HG03097 (cell line): ENCODE measurements at regions not wholly inside any gene's neighbourhood (a gene's known extent, or its start where the extent isn't known, plus 50 kb on each side); places are given as distances from the start of the nearest gene placed in this dataset.
"Not testable (repeated sequence)": the region's sequence is repeated elsewhere in the genome, so short reads cannot be mapped to it uniquely, and the experiment has no call there.

Experiments
- ATAC-seq: cut with Tn5 transposase; IDR thresholded peaks from one replicate; pipeline ENCODE4 v1.9.1; 2021; ENCODE audit not compliant: unreplicated experiment, low FRiP score

DNA sequence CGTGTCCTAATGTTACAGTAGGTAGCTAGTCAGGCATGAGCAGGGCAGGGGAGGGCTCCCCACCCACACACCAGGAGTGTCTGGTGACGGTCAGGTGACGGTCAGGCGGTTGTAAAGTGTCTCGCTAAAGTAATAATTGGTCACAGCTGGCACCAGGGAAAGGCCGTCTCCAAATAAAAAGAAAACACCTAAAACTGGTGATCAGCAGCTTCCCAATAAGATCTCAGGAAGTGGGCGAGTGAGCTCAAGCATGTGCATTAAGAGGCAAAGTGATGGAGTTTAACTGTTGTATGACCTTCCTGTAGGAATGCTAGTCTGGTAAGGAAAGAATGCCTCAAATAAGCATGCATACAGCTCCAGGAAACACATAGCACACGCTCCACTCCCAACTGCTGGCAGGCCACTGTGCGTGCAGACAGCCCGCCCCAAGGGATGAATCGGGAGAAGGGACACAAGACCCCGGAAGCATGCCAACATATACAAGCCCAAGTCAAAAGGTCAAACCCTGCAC, 177.1 kb downstream of the RNF144A start:
- ATAC-seq: no peak

GRCh38 chr2:7096726-7097352, 179.6 kb downstream of the RNF144A start:
- no peak for ATAC-seq

- peak; percentile 84 for ATAC-seq
These were observed 180.2 kb downstream of the RNF144A start for GRCh38 chr2:7097353-7097895.

DNA sequence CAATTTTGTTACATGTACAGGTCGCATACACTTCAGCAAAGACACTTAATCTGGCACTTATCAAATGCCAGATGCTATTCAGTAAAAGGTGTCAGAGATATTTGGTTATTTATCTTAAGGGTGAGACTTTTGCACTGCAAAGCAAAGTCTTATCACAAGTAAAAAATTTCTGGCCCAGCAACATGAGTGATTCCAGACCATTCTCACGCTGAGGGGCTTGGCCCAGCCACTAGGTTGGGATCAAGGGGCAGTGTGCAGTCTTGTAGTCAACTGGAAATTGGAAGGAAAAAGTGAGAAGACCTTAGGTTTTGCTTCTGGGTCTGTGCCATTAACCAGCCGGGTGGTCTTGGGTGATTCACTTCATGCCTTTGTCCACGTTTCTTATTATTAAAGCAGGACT, 181.6 kb downstream of the RNF144A start:
- no peak for ATAC-seq

- not testable (repeated sequence) for ATAC-seq
These were observed 182.5 kb downstream of the RNF144A start for GRCh38 chr2:7099687-7100086.

DNA sequence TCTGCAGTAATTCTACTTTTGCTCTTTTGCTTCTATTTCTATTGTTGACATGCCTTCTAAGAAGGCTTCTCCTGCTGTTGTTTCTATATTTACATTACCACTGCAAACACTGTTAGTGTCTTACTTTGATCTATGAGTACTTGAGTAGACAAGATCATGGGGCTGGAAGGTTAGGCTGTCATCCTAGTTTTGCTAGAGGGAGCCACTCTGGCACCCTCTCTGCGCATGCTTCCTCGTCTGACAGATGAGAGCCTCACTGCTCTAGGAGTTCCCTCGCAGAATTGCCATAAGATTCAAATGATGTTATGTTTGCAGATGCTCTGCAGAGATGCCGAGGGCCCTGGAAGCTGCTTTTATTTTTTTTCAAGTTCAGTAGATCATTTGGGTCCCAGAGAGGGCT, 185.6 kb downstream of the RNF144A start:
- ATAC-seq: no peak

DNA sequence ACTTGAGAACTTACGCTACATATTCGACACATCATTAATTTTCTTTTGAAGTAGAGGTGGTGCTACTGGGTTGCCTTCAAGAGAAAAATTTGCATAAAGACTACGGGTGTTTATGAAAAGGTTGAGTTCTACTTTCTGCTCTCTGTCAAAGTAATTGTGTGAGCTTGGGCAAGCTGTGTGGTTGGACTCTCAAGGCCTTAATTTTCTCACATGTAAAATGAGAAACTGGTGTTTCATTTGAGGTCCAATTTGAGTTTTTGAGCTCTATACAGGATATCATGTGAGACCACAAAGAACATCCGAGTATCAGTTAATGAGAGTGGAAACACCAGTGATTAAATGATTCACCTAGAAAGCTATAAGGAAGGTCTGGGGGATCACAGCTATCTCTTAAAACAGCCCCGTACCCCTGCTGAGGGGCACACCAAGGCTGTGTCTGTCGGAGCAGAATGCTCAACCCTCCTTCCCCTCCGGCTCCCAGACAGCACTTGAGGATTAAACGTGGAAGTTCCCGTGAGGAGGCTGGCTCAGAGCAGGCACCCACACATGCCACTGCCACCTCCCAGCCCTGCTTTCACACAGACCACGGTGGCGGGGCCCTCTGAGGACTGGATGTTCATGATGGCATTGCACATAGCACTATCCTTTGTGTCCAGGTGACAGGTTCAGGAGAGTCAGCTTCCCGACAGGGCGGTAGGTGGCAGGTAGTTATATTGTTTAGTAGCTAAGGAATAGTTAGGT, 191.8 kb downstream of the RNF144A start:
- ATAC-seq: no peak

DNA sequence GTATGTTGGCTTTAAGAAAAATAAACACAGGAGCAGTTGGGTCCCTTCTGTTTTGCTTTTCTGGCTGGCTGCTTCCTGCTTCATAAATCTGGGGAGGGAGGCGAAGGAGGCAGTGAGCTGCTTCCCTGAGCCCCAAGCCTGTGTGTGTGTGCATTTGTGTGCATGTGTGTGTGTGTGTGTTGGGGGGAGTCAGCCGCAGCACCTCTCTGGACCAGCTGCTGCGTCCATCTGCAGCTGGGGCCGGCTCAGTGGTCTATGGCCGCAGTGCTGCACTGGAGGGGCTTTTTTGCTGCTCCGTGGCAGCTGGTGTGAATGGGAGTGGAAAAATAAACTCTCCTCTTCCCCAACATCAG, 192.3 kb downstream of the RNF144A start:
- no peak for ATAC-seq

DNA sequence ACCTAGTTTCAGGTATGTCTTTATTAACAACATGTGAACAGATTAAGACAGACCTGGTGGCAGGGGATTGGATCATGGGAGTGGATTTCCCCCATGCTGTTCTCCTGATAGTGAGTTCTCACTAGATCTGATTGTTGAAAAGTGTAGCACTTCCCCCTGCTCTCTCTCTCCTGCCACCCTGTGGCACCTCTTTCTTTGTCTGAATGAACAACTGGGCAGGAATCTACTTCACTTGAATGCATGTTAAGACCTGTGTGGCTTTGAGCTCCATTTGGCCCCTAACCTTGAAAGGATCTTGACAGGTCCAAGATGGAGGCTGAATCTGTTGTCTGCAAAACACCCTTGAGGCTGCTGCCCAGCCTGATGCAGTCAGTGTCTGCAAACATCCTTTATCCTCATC, 194.4 kb downstream of the RNF144A start:
- no peak for ATAC-seq

DNA sequence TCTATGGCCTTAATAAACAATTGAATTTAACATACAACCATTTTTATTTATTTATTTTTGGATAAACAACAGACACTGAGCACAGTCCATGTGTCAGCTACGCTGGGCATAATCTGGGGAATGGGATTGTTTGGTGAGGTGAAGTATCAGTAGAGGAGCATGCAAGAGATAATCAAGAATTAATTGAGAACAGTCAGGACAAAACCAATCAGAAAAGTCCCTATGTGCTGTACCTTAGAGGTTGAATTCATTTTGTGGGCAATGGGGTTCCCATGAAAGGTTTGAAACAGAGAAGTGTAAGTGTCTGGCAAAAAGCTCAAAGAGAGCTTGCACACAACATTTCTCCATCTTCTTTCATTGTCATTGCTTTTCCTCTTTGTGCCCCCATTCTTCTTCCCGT, 198.2 kb downstream of the RNF144A start:
- no peak for ATAC-seq

DNA sequence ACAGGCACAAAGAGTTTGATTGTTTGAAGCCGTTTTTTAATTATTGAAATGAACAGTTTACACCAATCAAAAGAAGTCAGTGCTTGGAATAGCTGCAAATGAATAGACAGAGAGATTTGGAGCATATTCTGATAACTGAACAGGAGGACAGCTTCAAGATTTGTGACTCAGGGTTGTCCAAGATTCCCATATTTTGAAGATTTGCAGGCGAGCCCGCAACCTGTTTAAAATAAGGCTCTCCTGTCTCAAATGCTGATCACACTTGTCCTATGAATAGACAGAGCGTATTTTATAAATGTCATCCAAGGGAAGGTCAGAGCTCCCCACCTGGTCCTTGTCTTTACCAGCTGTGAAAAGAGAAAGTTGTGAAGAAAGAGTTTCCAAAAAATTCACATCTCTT, 198.7 kb downstream of the RNF144A start:
- no peak for ATAC-seq

GRCh38 chr2:7116511-7116910, 199.3 kb downstream of the RNF144A start:
- ATAC-seq: no peak

DNA sequence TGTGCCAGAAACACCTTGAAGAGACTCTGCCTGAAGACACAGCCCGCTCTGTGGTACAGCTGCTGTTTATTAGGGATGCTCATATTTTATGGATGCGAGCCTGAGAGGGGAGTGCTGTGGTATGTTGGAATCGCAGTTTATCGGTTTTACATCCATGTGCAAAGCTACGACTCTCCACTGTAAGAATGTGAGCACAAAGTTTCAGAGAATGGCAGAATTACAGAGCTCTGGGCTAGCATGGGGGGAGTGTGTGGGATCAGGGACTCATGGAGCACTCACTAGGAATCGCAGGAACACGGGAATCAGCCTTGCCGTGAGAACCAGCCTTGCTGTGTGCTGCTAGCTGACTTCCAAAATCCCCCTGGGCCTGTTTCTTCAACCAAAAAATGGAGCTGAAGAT, 199.9 kb downstream of the RNF144A start:
- no peak for ATAC-seq

- no peak for ATAC-seq
These were observed 201.5 kb downstream of the RNF144A start for GRCh38 chr2:7118606-7119131.

DNA sequence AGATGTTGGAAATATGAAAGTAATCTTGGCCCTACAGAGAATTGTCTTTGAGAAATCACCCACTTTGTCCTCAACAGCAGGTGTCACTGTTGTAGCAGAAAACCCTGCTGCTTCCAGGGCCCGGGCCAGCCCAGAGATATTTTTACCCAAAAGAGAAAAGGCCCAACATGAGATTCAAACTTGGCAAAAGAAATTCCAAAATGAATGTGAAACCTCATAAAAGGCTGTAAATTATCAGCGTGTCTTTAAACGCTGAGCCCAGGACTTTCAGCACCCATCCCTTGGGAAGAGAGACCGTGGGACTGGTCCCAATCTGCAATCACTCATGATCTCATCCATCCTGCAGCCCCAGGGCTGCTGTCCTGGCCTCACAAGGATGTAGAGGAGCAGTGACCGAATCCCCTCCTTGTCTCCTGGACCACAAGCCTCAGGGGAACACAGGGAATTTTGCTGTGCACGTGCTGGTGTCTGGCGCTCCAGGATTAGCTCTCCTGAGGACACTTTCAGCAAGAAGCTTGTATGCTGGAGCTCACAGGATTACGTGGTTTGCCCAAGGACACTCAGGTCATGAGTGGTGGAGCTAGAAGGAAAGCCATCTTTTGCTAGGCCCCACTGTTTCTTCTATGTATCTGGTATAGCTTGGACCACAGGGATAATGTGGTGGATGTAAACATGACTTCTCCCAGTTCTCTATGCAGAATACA, 202.1 kb downstream of the RNF144A start:
- no peak for ATAC-seq

DNA sequence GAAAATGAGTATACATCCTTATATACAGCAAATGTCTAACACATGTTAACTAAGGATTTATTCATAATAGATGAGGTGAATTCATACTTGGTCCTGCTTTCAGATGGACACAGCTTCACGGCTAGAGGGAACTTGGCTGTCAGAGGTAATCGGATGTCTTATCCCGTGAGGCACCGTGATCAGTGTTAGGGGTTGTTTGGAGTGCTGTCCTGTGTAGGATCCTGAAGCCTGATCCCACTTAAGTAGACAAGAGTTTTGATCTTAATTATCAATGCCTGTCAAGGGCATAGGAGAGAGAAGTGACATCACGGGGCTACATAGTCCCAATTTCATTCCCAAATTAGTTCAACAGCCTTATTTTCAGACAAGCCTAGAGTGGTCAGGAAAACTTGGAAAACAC, 204.6 kb downstream of the RNF144A start:
- no peak for ATAC-seq

- no peak for ATAC-seq
These were observed 209.9 kb downstream of the RNF144A start for GRCh38 chr2:7127156-7127555.

GRCh38 chr2:7127687-7128086, 210.5 kb downstream of the RNF144A start:
- no peak for ATAC-seq

- no peak for ATAC-seq
These were observed 214.0 kb downstream of the RNF144A start for GRCh38 chr2:7131261-7131660.

DNA sequence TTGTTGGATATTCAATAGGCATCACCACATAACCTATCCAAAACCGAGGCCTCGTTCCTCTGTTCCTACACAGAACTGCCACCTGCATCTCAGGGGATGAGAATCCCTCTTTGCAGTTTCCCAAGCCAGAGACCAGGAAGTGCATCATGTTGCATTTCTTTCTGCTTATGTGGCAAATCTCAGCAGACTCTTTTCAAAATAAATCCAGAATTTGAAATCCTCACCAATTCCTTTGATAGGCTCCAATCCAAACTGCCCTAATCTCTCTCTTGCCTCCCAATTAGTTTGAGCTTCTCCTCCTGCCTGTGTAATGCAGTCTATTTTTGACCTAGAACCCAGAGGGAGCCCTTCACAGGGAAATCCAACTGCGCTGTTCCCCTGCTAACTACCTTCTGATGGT, 215.5 kb downstream of the RNF144A start:
- ATAC-seq: no peak

DNA sequence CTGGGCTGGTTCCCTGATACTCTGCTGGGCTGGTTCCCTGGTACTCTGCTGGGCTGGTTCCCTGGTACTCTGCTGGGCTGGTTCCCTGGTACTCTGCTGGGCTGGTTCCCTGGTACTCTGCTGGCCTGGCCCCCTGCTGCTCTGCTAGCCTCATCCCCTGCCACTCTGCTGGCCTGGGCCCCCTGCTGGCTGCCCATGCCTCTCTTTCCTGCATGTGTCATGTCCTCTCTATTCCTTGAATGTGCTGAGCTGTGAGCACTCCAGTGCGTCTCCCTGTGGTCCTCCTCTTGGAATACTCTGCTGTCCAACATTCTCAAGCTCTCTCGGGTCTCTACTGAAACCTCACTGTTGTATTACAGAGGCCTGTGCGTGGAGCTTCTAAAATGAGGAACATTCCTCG, 216.3 kb downstream of the RNF144A start:
- ATAC-seq: no peak
